ENCODE measurements at regions not wholly inside any gene's neighbourhood (a gene's known extent, or its start where the extent isn't known, plus 50 kb on each side); places are given as distances from the start of the nearest gene placed in this dataset.
A peak's percentile ranks its signal among the peaks of the same experiment; 100 is the strongest.

DNA sequence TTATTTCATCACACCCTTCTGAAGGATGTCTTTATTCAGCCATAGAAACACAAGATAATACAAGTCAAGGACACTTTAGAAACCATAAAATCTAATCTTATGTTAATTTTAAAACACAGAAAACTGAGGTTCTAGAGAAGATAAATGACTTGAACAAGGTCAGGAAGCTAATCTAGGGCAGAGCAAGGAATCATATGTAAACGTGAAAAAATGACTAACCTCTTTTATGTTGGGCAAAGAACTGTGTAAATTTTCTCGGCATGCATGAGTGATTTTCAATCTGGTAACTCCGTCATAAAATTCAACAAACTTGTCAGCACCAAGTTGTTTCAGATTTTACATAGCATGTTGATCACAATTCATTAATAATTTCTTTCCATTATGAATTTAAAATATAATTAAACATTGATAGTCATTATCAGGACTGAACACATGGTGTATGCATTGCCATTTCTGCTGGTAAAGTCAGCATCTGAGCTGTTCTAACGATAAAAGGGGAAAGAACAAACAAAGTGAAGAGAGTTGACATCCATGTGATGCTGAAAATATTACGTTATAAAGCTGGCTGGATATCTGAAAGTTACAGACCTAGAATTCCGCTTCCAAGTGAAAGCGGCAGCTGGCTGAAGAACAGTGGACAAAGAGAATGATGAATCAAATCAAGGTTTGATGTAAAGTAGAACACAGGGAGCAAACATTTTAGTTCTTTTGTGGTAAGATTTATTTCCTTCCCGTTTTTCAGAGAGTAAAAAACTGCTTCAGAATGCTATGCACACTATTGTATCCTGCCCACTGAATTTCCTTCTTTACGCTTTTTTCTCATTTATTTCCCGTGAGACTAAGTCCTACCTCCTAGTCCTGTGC lies 1037.4 kb upstream of the TMPRSS15 start:
- ChIA-PET CTCF (no interaction called here), POLR2A (no interaction called here)
- no peak overlapping the region for H3K27ac Mint-ChIP-seq
- Histone ChIP-seq H3K9me3 (ENCODE audit: low read length) (no peaks in the 10 kb centered on the region), H3K27ac (ENCODE audit: low read depth, low read length) (no peak overlapping the region), H3K27me3 (ENCODE audit: insufficient read depth, low read length, poor library complexity, severe bottlenecking) (no peaks in the 10 kb centered on the region), H3K36me3 (ENCODE audit: insufficient read depth, low read length) (no peaks in the 10 kb centered on the region), H3K4me1 (ENCODE audit: insufficient read depth, low read length) (no peaks in the 10 kb centered on the region), H3K4me3 (ENCODE audit: low read length) (no peak overlapping the region)
- no peaks in the 10 kb centered on the region for H3K36me3 Mint-ChIP-seq
- no peak overlapping the region for H3K4me3 Mint-ChIP-seq
- no peak for DNase-seq
- H3K4me1 Mint-ChIP-seq, result no peaks in the 10 kb centered on the region
- H3K9me3 Mint-ChIP-seq, result peaks cover 7 to 31% (median 8%) of the 10 kb centered on the region in 5 donors
- H3K27me3 Mint-ChIP-seq, result no peaks in the 10 kb centered on the region

- no peaks in the 10 kb centered on the region for H3K27me3 ChIP-seq (ENCODE audit: insufficient read depth, low read length, poor library complexity, severe bottlenecking)
- Mint-ChIP-seq H3K36me3 (no peaks in the 10 kb centered on the region), H3K27me3 (peaks cover 0 to 1% of the 10 kb centered on the region in 2 donors), H3K9me3 (peaks cover 7 to 21% (median 13%) of the 10 kb centered on the region in 5 donors), H3K27ac (no peak overlapping the region), H3K4me3 (no peak overlapping the region), H3K4me1 (no peaks in the 10 kb centered on the region)
- no peaks in the 10 kb centered on the region for H3K36me3 ChIP-seq (ENCODE audit: insufficient read depth, low read length)
- ChIA-PET CTCF (no interaction called here), POLR2A (no interaction called here)
- no peak overlapping the region for H3K4me3 ChIP-seq (ENCODE audit: low read length)
- no peak for DNase-seq
- no peaks in the 10 kb centered on the region for H3K4me1 ChIP-seq (ENCODE audit: insufficient read depth, low read length)
- H3K9me3 ChIP-seq (ENCODE audit: low read length), result no peaks in the 10 kb centered on the region
- no peak overlapping the region for H3K27ac ChIP-seq (ENCODE audit: low read depth, low read length)
These were observed 1054.7 kb upstream of the TMPRSS15 start for GRCh38 chr21:19458295-19458694.

- H3K27me3 Mint-ChIP-seq, result no peaks in the 10 kb centered on the region
- H3K4me3 ChIP-seq (ENCODE audit: low read length), result no peak overlapping the region
- peaks cover 6 to 21% (median 9%) of the 10 kb centered on the region in 5 donors for H3K9me3 Mint-ChIP-seq
- H3K9me3 ChIP-seq (ENCODE audit: low read length), result no peaks in the 10 kb centered on the region
- no peaks in the 10 kb centered on the region for H3K27me3 ChIP-seq (ENCODE audit: insufficient read depth, low read length, poor library complexity, severe bottlenecking)
- ChIA-PET CTCF (no interaction called here), POLR2A (no interaction called here)
- no peaks in the 10 kb centered on the region for H3K4me1 ChIP-seq (ENCODE audit: insufficient read depth, low read length)
- no peak overlapping the region for H3K27ac ChIP-seq (ENCODE audit: low read depth, low read length)
- no peak for DNase-seq
- no peak overlapping the region for H3K4me3 Mint-ChIP-seq
- H3K4me1 Mint-ChIP-seq, result no peaks in the 10 kb centered on the region
- H3K36me3 Mint-ChIP-seq, result no peaks in the 10 kb centered on the region
- H3K27ac Mint-ChIP-seq, result peak overlapping the region in 1 of 8 donors; percentile 22
- H3K36me3 ChIP-seq (ENCODE audit: insufficient read depth, low read length), result no peaks in the 10 kb centered on the region
These were observed 1058.1 kb upstream of the TMPRSS15 start for GRCh38 chr21:19461481-19462205.

DNA sequence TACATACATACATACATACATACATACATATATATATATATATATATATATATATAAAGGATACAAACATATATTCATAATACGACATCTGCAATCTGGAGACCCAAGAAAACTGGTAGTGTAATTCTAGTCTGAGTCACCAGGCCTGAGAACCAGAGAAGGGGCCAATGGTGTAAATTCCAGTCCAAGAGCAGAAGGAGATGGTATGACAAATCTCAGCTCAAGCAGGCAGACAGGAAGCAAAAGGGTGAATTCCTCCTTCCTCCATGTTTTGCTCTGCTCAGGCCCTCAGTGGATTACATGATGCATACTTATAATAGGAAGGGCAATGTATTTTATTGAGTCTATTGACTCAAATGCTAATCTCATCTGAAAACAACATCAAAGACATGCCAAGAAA lies 1060.4 kb upstream of the TMPRSS15 start:
- CTCF ChIA-PET, result no interaction called here
- Mint-ChIP-seq H3K4me3 (no peak overlapping the region), H3K36me3 (no peaks in the 10 kb centered on the region)

DNA sequence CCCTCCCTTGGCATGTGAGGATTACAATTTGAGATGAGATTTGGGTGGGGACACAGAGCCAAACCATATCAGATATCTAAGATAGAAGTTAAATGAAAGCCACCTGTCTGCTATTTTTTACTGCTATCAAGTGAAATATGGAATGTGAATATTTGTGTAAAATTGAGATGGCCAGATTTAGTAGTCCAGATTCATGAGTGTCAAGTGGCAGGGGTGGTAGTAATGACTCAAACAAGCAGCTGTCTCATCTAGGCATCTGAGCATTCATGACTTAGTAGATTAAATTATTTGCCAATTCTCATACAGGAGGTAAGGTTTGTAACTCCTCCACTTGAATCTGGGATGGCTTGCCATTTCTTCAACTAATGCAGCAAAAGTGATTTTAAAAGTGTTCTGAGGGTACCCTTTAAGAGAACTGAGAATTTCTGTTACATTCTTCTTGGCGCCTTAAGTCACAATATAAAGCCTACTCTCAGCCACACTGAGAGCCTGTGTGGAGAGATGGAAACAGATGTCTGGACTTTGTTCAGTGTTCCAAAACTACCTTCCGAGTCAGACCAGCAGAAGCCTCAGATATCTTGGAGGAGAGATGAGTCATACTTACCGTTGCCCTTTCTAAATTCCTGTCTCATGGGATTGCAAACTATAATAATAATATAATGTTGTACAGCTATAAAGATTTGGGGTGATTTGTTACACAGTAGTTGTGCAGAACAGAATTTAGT lies 1065.6 kb upstream of the TMPRSS15 start:
- no peak overlapping the region for H3K4me3 ChIP-seq (ENCODE audit: low read length)
- no peak for DNase-seq
- Mint-ChIP-seq H3K9me3 (peaks cover 5 to 23% (median 14%) of the 10 kb centered on the region in 5 donors), H3K4me1 (no peaks in the 10 kb centered on the region), H3K36me3 (no peaks in the 10 kb centered on the region), H3K27ac (no peak overlapping the region), H3K27me3 (no peaks in the 10 kb centered on the region), H3K4me3 (no peak overlapping the region)
- CTCF ChIA-PET, result no interaction called here
- no peak overlapping the region for H3K27ac ChIP-seq (ENCODE audit: low read depth, low read length)
- H3K4me1 ChIP-seq (ENCODE audit: insufficient read depth, low read length), result no peaks in the 10 kb centered on the region
- H3K36me3 ChIP-seq (ENCODE audit: insufficient read depth, low read length), result no peaks in the 10 kb centered on the region
- POLR2A ChIA-PET, result no interaction called here
- no peaks in the 10 kb centered on the region for H3K27me3 ChIP-seq (ENCODE audit: insufficient read depth, low read length, poor library complexity, severe bottlenecking)
- H3K9me3 ChIP-seq (ENCODE audit: low read length), result peaks cover 5% of the 10 kb centered on the region

More for the DNA sequence above, 1060.4 kb upstream of the TMPRSS15 start:
- Mint-ChIP-seq H3K9me3 (peaks cover 6 to 16% (median 11%) of the 10 kb centered on the region in 5 donors), H3K27ac (no peak overlapping the region), H3K27me3 (no peaks in the 10 kb centered on the region), H3K4me1 (no peaks in the 10 kb centered on the region)
- H3K9me3 ChIP-seq (ENCODE audit: low read length), result no peaks in the 10 kb centered on the region
- no peak overlapping the region for H3K4me3 ChIP-seq (ENCODE audit: low read length)
- no peaks in the 10 kb centered on the region for H3K4me1 ChIP-seq (ENCODE audit: insufficient read depth, low read length)
- POLR2A ChIA-PET, result no interaction called here
- DNase-seq, result no peak
- no peaks in the 10 kb centered on the region for H3K27me3 ChIP-seq (ENCODE audit: insufficient read depth, low read length, poor library complexity, severe bottlenecking)
- no peaks in the 10 kb centered on the region for H3K36me3 ChIP-seq (ENCODE audit: insufficient read depth, low read length)
- no peak overlapping the region for H3K27ac ChIP-seq (ENCODE audit: low read depth, low read length)

DNA sequence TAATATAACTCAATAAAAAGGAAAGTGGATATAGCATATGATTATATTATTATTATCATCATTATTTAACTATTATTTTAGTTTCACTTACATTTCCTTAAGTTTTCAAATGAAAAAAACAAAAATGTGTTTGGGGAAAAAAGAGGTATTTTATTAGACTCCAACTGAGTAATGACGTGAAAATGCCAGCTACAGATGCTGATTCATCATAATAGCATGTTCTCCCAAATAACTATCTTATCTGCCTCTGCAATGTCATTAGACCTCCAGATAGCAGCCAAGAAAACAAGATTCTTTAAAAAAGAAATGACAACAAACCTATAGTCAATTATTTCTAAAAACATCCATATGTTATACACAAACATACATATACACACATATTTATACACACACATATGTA lies 1071.9 kb upstream of the TMPRSS15 start:
- H3K4me3 ChIP-seq (ENCODE audit: low read length), result no peak overlapping the region
- H3K36me3 Mint-ChIP-seq, result no peaks in the 10 kb centered on the region
- H3K27ac ChIP-seq (ENCODE audit: low read depth, low read length), result no peak overlapping the region
- H3K4me3 Mint-ChIP-seq, result no peak overlapping the region
- no peaks in the 10 kb centered on the region for H3K36me3 ChIP-seq (ENCODE audit: insufficient read depth, low read length)
- peaks cover 5% of the 10 kb centered on the region for H3K9me3 ChIP-seq (ENCODE audit: low read length)
- CTCF ChIA-PET, result no interaction called here
- no peak for DNase-seq
- no peaks in the 10 kb centered on the region for H3K27me3 ChIP-seq (ENCODE audit: insufficient read depth, low read length, poor library complexity, severe bottlenecking)
- no peaks in the 10 kb centered on the region for H3K4me1 ChIP-seq (ENCODE audit: insufficient read depth, low read length)
- no peaks in the 10 kb centered on the region for H3K4me1 Mint-ChIP-seq
- no peak overlapping the region for H3K27ac Mint-ChIP-seq
- POLR2A ChIA-PET, result no interaction called here
- no peaks in the 10 kb centered on the region for H3K27me3 Mint-ChIP-seq
- H3K9me3 Mint-ChIP-seq, result peaks cover 4 to 27% (median 10%) of the 10 kb centered on the region in 5 donors

GRCh38 chr21:19489930-19490329 lies 1086.3 kb upstream of the TMPRSS15 start:
- Histone ChIP-seq H3K27me3 (ENCODE audit: insufficient read depth, low read length, poor library complexity, severe bottlenecking) (no peaks in the 10 kb centered on the region), H3K9me3 (ENCODE audit: low read length) (no peaks in the 10 kb centered on the region), H3K4me1 (ENCODE audit: insufficient read depth, low read length) (no peaks in the 10 kb centered on the region), H3K36me3 (ENCODE audit: insufficient read depth, low read length) (no peaks in the 10 kb centered on the region), H3K27ac (ENCODE audit: low read depth, low read length) (no peak overlapping the region), H3K4me3 (ENCODE audit: low read length) (no peak overlapping the region)
- no peak for DNase-seq
- POLR2A ChIA-PET, result no interaction called here
- Mint-ChIP-seq H3K27me3 (no peaks in the 10 kb centered on the region), H3K36me3 (no peaks in the 10 kb centered on the region), H3K4me1 (no peaks in the 10 kb centered on the region), H3K4me3 (no peak overlapping the region), H3K27ac (no peak overlapping the region), H3K9me3 (peaks cover 2 to 19% (median 6%) of the 10 kb centered on the region in 5 donors)
- CTCF ChIA-PET, result no interaction called here

DNA sequence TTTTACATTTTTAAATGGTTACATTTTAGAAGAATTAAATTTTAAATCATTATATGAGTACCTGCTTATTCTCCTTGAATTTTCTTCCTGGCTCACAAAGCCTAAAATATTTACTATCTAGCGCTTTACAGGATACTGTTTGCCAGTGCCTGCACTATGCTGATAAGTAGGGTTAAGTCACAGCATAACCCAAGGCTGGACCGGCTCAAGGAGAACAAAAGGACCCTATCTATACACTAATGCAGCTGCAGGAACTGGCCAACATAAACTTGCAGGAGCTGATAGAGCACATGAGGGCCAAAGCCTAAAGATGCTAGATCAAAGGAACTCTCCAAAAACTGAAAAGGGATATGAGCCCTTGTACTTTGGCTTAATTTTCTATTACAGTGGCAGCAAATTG lies 1086.9 kb upstream of the TMPRSS15 start:
- Mint-ChIP-seq H3K27me3 (no peaks in the 10 kb centered on the region), H3K4me3 (no peak overlapping the region), H3K27ac (no peak overlapping the region), H3K9me3 (peaks cover 2 to 17% (median 6%) of the 10 kb centered on the region in 5 donors), H3K4me1 (no peaks in the 10 kb centered on the region), H3K36me3 (no peaks in the 10 kb centered on the region)
- Histone ChIP-seq H3K9me3 (ENCODE audit: low read length) (no peaks in the 10 kb centered on the region), H3K4me1 (ENCODE audit: insufficient read depth, low read length) (no peaks in the 10 kb centered on the region), H3K4me3 (ENCODE audit: low read length) (no peak overlapping the region), H3K27ac (ENCODE audit: low read depth, low read length) (no peak overlapping the region), H3K36me3 (ENCODE audit: insufficient read depth, low read length) (no peaks in the 10 kb centered on the region), H3K27me3 (ENCODE audit: insufficient read depth, low read length, poor library complexity, severe bottlenecking) (no peaks in the 10 kb centered on the region)
- POLR2A ChIA-PET, result no interaction called here
- DNase-seq, result no peak
- CTCF ChIA-PET, result no interaction called here
